HG03521 (cell line): ENCODE measurements at regions not wholly inside any gene's neighbourhood (a gene's known extent, or its start where the extent isn't known, plus 50 kb on each side); places are given as distances from the start of the nearest gene placed in this dataset.
"Not testable (repeated sequence)": the region's sequence is repeated elsewhere in the genome, so short reads cannot be mapped to it uniquely, and the experiment has no call there.

ENCODE experiments used
- ATAC-seq: cut with Tn5 transposase; IDR thresholded peaks from one replicate; pipeline ENCODE4 v1.9.1; 2021; ENCODE audit warnings: mild to moderate bottlenecking, moderate library complexity; ENCODE audit not compliant: unreplicated experiment

DNA sequence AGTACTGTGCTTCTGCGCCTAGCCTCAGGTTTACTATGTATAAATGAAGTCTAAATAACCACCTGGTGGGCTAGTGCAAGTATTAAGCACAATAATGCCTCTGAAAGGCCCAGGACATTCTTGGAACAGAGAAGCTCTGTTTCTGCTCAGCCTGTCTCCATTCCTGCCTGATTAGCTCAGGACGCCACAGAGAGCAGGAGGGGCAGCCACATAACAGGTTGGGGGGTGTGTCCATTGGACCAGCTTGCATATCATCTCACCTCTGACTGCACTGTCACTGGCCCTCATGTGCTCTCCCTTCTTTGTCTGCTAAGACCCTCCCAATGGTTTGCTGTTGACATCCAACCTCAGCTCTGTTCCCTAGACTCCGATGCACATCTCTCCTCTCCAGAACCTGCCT, 52.8 kb upstream of the IKZF1 start:
- ATAC-seq, result no peak

- no peak for ATAC-seq
Observed at GRCh38 chr7:50246551-50246950, 58.0 kb upstream of the IKZF1 start.

GRCh38 chr7:50242111-50242510, 62.4 kb upstream of the IKZF1 start:
- not testable (repeated sequence) for ATAC-seq

GRCh38 chr7:50240699-50241098, 63.8 kb upstream of the IKZF1 start:
- not testable (repeated sequence) for ATAC-seq

DNA sequence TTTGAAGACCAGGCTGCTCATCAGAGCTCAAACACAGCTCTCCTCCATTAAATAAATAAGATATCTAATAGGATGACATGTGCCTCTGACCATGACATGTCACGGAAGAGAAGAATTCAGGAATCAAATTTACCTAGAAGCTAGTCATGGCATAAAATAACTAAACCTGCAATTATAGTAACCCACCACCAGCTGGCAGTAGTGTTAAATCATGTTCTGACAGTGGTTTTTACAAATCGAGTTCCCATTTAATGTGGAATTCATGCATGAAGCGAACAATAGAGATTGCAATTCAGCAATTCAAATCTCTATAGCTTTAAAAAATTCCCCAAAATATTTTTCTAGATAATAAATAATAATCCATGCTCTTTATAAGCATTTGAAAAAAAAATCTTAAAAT, 74.6 kb upstream of the IKZF1 start:
- ATAC-seq, result no peak

- ATAC-seq, result no peak
Observed at GRCh38 chr7:50228148-50228547, 76.4 kb upstream of the IKZF1 start.

- ATAC-seq, result no peak
Observed at GRCh38 chr7:50227726-50228125, 76.8 kb upstream of the IKZF1 start.

- no peak for ATAC-seq
Observed at GRCh38 chr7:50226669-50227068, 77.8 kb upstream of the IKZF1 start.

- ATAC-seq, result no peak
Observed at GRCh38 chr7:50226145-50226544, 78.4 kb upstream of the IKZF1 start.

DNA sequence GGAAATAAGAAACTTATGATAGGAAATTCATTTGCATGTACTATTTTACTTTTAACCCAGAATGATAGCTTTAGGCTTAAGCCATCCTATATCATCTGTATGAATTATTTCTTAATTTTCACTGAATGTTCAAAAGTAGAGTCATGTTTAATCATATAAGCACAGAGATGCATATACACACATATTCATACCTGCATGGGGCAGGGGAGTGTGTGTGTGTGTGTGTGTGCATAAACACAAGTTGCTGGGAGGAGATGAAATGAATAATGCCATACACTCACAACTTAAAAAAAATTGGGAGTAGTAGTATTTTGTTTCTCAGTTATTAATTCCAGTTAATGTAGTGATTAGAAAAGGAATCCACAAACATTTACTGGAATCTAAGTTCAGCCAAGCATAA, 83.1 kb upstream of the IKZF1 start:
- ATAC-seq, result no peak

DNA sequence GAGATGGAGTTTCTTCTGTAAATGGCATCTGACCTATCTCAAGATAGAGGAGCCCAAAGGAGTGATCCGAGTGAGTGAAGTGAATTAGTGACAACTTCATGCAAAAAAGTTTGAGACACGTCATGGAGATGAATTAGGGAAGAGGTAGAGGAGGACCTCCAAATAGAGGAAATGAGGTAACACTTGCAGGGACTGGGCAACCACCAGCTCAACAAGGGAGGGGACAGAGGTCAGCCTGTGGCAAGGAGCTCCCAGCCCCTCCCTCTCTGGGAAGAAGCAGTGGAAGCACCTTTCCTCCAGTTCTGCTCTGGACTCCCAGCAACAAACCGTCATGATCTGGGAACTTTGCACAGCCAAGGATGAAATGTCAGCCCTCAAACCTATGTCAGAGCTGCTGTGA, 83.5 kb upstream of the IKZF1 start:
- ATAC-seq, result no peak

DNA sequence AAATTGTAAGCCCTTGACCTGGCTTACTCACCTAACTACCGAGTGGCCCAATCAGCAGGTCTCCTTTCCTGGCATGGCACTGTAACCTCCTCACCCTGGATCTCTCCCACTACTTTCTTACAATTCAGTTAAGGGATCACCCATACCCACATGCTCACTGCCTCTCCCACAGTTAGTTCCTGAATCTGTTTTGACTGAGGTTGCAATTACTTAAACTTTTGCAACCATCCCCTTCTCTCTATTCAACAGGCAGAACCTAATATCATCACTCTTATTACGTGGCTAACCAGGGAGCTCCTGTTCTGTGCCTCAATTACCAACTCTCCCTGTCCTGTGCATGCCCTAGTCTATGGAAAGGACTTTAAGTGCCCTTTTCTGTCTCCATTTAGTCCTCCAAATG, 84.2 kb upstream of the IKZF1 start:
- no peak for ATAC-seq

- no peak for ATAC-seq
Observed at GRCh38 chr7:50217821-50218281, 86.7 kb upstream of the IKZF1 start.

- no peak for ATAC-seq
Observed at GRCh38 chr7:50217401-50217800, 87.1 kb upstream of the IKZF1 start.

DNA sequence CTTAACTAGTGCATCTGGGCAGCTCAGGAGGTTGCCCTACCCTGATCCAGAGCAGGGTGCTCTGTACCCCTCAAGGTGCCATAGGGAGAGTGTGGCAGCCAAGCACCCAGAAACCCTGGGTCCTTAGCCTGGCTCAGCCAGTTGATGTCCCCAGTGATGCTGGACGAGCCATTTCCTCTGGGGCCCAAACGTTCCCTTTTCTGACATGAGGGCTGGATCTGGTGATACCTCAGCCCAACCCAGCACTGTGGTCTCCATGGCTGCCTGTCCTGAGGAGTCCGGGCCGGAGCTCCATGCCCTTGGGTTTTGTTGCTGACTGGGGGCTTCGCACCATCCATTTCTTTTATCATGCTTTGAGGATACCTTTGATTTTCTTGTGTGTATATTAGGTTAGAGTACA, 87.9 kb upstream of the IKZF1 start:
- no peak for ATAC-seq

DNA sequence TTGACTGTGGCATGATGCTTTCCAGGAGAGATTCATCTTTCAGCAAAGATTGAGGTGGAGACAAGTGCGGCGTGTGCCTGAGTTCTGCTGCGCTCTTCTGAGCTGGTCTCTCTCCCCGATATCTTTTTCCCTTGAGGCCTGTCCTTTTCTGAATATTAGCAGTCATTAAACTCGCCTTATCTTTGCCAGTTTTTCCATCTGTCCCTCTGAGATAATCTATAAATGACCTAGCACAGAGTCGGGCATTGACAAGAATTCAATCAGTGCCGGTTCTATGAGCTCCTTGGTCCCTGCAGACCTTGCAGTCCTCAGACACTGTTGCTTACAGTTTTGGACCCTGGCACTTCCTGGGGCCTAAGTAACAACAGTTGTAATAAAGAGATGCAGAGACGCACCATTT, 89.7 kb upstream of the IKZF1 start:
- ATAC-seq, result no peak

GRCh38 chr7:50214126-50214670, 90.3 kb upstream of the IKZF1 start:
- no peak for ATAC-seq

DNA sequence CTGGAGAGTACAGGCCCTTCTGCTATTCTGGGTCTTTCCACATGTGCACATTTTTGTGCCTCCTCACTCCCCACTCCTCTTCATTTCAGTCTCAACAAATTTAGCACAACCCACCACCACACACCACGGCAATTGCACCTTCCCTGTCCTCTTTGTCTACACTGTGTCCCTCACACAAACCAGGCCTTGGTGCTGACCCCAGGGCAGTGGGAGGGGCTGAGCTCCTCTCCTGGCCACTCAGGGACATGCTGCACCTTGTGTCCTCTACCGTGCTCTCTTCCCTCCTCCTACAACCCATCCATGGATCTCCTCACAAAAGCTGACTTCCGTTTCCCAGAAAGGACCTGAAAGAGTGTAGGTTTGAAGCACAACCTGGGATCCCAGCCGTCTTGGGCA, 90.9 kb upstream of the IKZF1 start:
- ATAC-seq, result no peak

DNA sequence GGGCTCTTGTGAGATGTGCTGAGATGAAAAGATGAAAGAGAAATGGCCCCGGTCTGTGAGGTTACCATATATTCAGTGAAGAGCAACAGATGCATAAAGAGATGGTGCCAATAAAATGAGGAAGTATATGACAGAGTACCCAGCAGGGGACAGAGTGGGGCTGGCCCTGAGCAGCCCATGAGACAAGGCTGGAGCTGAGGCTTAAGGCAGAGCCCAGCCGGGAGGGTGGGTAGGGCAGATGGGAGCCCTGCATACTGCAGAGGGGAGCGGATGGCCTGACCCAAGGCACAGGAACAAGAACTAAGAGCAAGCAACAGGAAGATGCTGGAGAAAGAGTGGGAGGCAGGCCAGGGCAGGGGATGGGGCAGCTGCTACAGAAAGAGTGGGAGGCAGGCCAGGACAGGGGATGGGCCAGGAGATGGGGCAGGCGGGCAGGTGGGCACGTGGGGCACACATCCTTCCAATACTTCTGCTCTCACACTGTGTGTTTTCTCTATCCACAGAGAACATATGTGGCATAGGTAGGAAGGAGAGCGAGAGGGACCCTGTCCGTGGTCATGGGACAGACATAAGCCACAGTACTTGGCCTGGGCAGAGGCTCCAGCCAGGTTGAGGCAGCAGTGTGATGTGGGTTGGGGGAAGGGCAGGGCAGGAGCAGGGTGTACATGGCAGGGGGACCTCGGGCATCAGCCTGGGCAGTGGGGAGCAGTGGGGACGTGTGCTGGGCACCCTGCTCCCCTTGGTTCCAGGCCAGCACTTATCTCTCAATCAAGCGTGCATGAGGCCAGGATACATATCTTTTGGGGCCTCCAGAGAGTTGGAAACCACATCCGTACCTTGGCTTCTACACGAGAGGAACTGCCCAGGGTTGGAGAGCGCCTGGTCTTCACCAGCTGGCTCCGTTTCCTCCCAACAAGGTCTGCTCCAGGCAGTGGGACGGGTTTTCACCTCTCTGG, 91.6 kb upstream of the IKZF1 start:
- ATAC-seq, result peak; percentile 43

- no peak for ATAC-seq
Observed at GRCh38 chr7:50212016-50212325, 92.5 kb upstream of the IKZF1 start.

GRCh38 chr7:50211130-50212015, 93.1 kb upstream of the IKZF1 start:
- ATAC-seq, result no peak

DNA sequence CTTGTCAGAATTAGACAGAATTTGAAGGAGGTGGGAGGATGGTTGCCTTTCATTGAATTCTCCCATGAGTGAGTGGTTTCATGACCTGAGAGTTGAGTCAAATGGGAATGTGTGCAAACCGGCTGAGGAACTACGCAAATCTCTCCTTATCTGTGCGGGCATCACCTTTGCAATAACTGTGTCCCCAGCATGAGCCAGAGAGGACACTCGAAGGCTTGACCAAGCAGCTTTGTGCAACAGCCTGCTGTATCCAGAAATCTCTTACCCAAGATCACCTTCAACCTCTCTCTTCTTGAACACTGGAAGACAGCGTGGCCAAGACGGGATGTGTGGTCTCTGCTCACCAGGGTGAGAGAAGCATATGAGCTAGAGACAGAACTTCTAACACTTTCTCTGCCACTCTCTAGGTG, 93.8 kb upstream of the IKZF1 start:
- no peak for ATAC-seq
